A549 (cell line): ENCODE measurements at regions not wholly inside any gene's neighbourhood (a gene's known extent, or its start where the extent isn't known, plus 50 kb on each side); places are given as distances from the start of the nearest gene placed in this dataset.
A peak's percentile ranks its signal among the peaks of the same experiment; 100 is the strongest.

Experiments
- ATAC-seq, 2 experiments: fragments of 200-7000 bp in 1 of 2; fragments of >200 bp in 1 of 2; cut with Nextera tagmentation in 1 of 2; cut with Tn5 transposase in 1 of 2; 3 replicates each; pipeline versions ENCODE4 v1.8.0 to v1.9.1; 2018 to 2020; ENCODE audit warnings: mild to moderate bottlenecking in 1 of 2, moderate library complexity in 1 of 2
- CTCF ChIA-PET: fragments of 300-600 bp; sonication (Branson Sonifier 250); formaldehyde crosslinking; extraction: SDS; loops from one replicate; lab custom pipeline; 2021; ENCODE audit warnings: antibody characterized with exemption, inconsistent platforms; lab: Yijun Ruan, JAX
- POLR2A ChIA-PET: fragments of 350-600 bp; formaldehyde crosslinking; extraction: SDS; loops from one replicate; lab custom pipeline; 2021; ENCODE audit warnings: antibody characterized with exemption, inconsistent platforms; lab: Yijun Ruan, JAX
- DNase-seq, 2 experiments: peaks; one replicate each; pipeline versions ENCODE4 v3.0.0 to v3.0.0-alpha.2; 2011 to 2016; ENCODE audit warnings: low read depth in 1 of 2, low spot score in 1 of 2
- FAIRE-seq: peaks from 2 replicates; lab custom pipeline; 2011; peaks lifted over from hg19 to GRCh38; lab: Jason Lieb, UNC
- H3K27ac ChIP-seq, 2 experiments: fragments of >200 bp; sonication (Bioruptor Twin); formaldehyde crosslinking; 3 replicates each; pipeline ENCODE4 v1.5.1; 2016 to 2017
- H3K4me1 ChIP-seq: fragments of >200 bp; sonication (Bioruptor Twin); formaldehyde crosslinking; 3 replicates; pipeline ENCODE4 v1.6.1; 2016
- H3K4me2 ChIP-seq: fragments of >200 bp; sonication (Bioruptor Twin); formaldehyde crosslinking; 3 replicates; pipeline ENCODE4 v1.6.1; 2016
- H3K4me3 ChIP-seq: fragments of >200 bp; sonication (Bioruptor Twin); formaldehyde crosslinking; 3 replicates; pipeline ENCODE4 v1.5.1; 2016
- H3K9me3 ChIP-seq: fragments of >200 bp; sonication (Bioruptor Twin); formaldehyde crosslinking; 3 replicates; pipeline ENCODE4 v1.6.1; 2016
- BHLHE40 ChIP-seq: IDR thresholded peaks from 2 replicates; pipeline ENCODE4 v1.6.1; 2012; ENCODE audit warnings: low read depth, low read length, inconsistent platforms
- EHMT2 ChIP-seq: fragments of 200-600 bp; sonication (generic); IDR thresholded peaks from 2 replicates; pipeline ENCODE4 v1.6.1; 2016; ENCODE audit warnings: antibody characterized with exemption, low read depth, mild to moderate bottlenecking, moderate library complexity
- FOXS1 ChIP-seq: fragments of 250-450 bp; sonication (Bioruptor Pico); IDR thresholded peaks from 2 replicates; pipeline ENCODE4 v1.5.0; 2020; ENCODE audit warnings: mild to moderate bottlenecking, moderate library complexity
- GATA3 ChIP-seq: IDR thresholded peaks from 2 replicates; pipeline ENCODE4 v1.6.1; 2012; ENCODE audit warnings: borderline replicate concordance
- HEYL ChIP-seq: fragments of 250-450 bp; sonication (Bioruptor Pico); IDR thresholded peaks from 2 replicates; pipeline ENCODE4 v1.8.0; 2021; ENCODE audit warnings: mild to moderate bottlenecking, moderate library complexity
- HOXA7 ChIP-seq: fragments of 250-450 bp; sonication (Bioruptor Pico); IDR thresholded peaks from 2 replicates; pipeline ENCODE4 v1.5.0; 2020; ENCODE audit warnings: mild to moderate bottlenecking, moderate library complexity
- NFE2L2 ChIP-seq: fragments of 150-350 bp; conservative IDR thresholded peaks from 2 replicates; pipeline ENCODE4 v1.6.1; 2014; ENCODE audit warnings: low read length
- NPAS2 ChIP-seq: fragments of 250-450 bp; sonication (Bioruptor Pico); IDR thresholded peaks from 2 replicates; pipeline ENCODE4 v1.8.0; 2022; ENCODE audit warnings: mild to moderate bottlenecking, moderate library complexity, borderline replicate concordance
- PBX3 ChIP-seq: IDR thresholded peaks from 2 replicates; pipeline ENCODE4 v1.6.1; 2012
- RARB ChIP-seq: fragments of 250-450 bp; sonication (Bioruptor Pico); IDR thresholded peaks from 2 replicates; pipeline ENCODE4 v1.8.0; 2021; ENCODE audit warnings: mild to moderate bottlenecking, moderate library complexity
- RCOR1 ChIP-seq: fragments of 150-350 bp; IDR thresholded peaks from 2 replicates; pipeline ENCODE4 v1.6.1; 2014; ENCODE audit warnings: antibody characterized with exemption, low read length, low read depth
- SMC3 ChIP-seq: fragments of >200 bp; sonication (Bioruptor Twin); formaldehyde crosslinking; IDR thresholded peaks from 3 replicates; pipeline ENCODE4 v1.6.1; 2018; ENCODE audit warnings: inconsistent platforms
- ZNF302 ChIP-seq: fragments of 250-450 bp; sonication (Bioruptor Pico); IDR thresholded peaks from 2 replicates; pipeline ENCODE4 v1.9.0; 2021; ENCODE audit warnings: inconsistent platforms, mild to moderate bottlenecking, moderate library complexity
- ZSCAN20 ChIP-seq: fragments of 250-450 bp; sonication (Bioruptor Pico); IDR thresholded peaks from 2 replicates; pipeline ENCODE4 v1.8.0; 2022; ENCODE audit warnings: mild to moderate bottlenecking, moderate library complexity
- WGBS: methylation state at CpG from one replicate; pipeline ENCODE4 v1.1.6; 2017; ENCODE audit errors: missing lambda C conversion rate; 5-methylcytosine and 5-hydroxymethylcytosine counted together
- TF ChIP-seq, protein P1 (sequence below): IDR thresholded peaks from 2 replicates; pipeline ENCODE4 v1.6.1; 2012

DNA sequence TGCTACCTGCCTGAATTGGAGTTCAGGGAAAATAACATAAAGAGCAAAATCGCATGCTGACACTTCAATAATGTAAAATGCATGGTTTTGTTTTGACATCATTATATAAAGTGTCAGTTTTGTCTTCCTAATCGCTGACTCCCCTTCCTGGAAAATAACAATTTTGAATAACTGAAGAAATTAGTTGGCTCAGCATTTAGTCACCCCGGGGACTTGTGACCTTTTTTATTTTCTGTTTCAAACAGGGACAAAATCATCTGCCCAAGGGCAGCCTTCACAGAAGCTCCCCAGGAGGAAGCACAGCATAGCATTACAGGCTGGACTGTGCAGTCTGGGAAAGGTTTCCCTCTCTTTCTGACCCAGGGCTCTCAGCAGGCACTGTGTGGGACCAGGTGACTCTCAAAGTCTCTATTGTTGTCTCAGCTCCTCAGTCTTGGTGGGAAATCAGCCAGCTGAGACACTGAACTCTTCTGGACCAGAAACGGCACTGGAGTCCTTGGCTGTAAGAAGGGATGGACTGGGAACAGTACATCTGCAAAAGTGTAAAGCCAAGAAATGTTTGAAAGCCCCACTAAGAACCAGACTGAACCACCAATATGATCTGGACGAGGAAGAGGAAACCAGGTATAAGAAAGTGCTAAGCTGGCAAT lies 671.3 kb upstream of the KLF4 start:
- H3K4me2 ChIP-seq = peak overlapping the region; percentile 24; the same call in 1 of the 3 replicates
- no peak overlapping the region for H3K4me3 ChIP-seq
- no peak for DNase-seq
- CTCF ChIA-PET = interaction anchor here (0.9 kb wide), 1 partner anchor 38 kb away, joined by 3 read pairs; no protein-coding TSS in a partner anchor
- no peaks in the 10 kb centered on the region for H3K9me3 ChIP-seq
- TF ChIP-seq HOXA7 (CRISPR knock-in tag) = no peak
- TF ChIP-seq NFE2L2 = no peak
- TF ChIP-seq RCOR1 = no peak
- TF ChIP-seq PBX3 = no peak
- no peak for TF ChIP-seq EHMT2
- TF ChIP-seq, all 56 proteins: peak for 0
- WGBS = 70% methylated on average over 5 of the region's 5 CpGs
- no peak for FAIRE-seq
- POLR2A ChIA-PET = no interaction called here
- peaks cover 44% of the 10 kb centered on the region for H3K4me1 ChIP-seq
- no peak for ATAC-seq
- peak overlapping the region in 1 of 2 experiments; percentile 42; a peak in 1 of 6 replicates for H3K27ac ChIP-seq

DNA sequence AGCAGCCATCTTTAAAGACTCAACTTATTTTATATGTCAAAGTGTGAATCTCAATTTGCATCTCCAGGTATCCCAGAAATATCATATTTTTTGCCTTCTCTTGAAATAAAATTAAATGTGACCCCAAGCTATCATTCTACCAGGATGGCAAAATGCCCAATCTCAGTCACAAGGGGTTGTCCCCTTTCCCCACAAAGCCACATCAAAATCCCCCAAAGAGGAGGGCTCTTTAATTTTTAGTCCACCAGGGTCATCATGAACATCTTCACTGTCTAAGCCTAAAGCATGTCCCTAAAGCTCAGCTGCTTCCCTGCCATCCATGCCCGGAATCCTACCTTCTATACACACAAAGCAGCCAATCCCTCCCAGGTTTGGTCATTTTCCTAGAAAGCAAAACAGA lies 670.5 kb upstream of the KLF4 start:
- no peak for ATAC-seq
- ChIA-PET CTCF (no interaction called here), POLR2A (no interaction called here)
- Histone ChIP-seq H3K4me3 (no peak overlapping the region), H3K4me1 (peaks cover 46% of the 10 kb centered on the region), H3K9me3 (no peaks in the 10 kb centered on the region), H3K4me2 (no peak overlapping the region), H3K27ac (no peak overlapping the region)
- FAIRE-seq = no peak
- 87% methylated on average over 1 of the region's 1 CpG for WGBS
- DNase-seq = no peak
- TF ChIP-seq ZSCAN20 (CRISPR knock-in tag) (no peak), FOXS1 (CRISPR knock-in tag) (no peak), NPAS2 (no peak), HEYL (CRISPR knock-in tag) (no peak), RARB (CRISPR knock-in tag) (no peak)

GRCh38 chr9:108158236-108158995 lies 668.8 kb upstream of the KLF4 start:
- ChIA-PET CTCF (no interaction called here), POLR2A (no interaction called here)
- H3K4me2 ChIP-seq = no peak overlapping the region
- ATAC-seq (no peak), FAIRE-seq (no peak), DNase-seq (no peak)
- no peaks in the 10 kb centered on the region for H3K9me3 ChIP-seq
- H3K27ac ChIP-seq = no peak overlapping the region
- peaks cover 39% of the 10 kb centered on the region for H3K4me1 ChIP-seq
- TF ChIP-seq SMC3 = no peak
- TF ChIP-seq RARB (CRISPR knock-in tag) = no peak
- H3K4me3 ChIP-seq = no peak overlapping the region
- WGBS = 91% methylated on average over 4 of the region's 4 CpGs

- CTCF ChIA-PET = no interaction called here
- Histone ChIP-seq H3K4me1 (peaks cover 19% of the 10 kb centered on the region), H3K4me3 (no peak overlapping the region), H3K9me3 (no peaks in the 10 kb centered on the region), H3K4me2 (peak overlapping the region; percentile 64), H3K27ac (peak overlapping the region; percentile 27 to 71; a peak in 4 of 6 replicates)
- ATAC-seq (peak; percentile 68 to 82), FAIRE-seq (peak; percentile 67), DNase-seq (peak; percentile 32 to 55)
- TF ChIP-seq GATA3 = peak; percentile 29; the same call in 1 of the 2 replicates
- TF ChIP-seq, protein P1, sequence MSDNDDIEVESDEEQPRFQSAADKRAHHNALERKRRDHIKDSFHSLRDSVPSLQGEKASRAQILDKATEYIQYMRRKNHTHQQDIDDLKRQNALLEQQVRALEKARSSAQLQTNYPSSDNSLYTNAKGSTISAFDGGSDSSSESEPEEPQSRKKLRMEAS = peak; percentile 27; the same call in 1 of the 2 replicates
- TF ChIP-seq BHLHE40 = peak; percentile 62
- TF ChIP-seq ZNF302 (CRISPR knock-in tag) = no peak
- WGBS = 28% methylated on average over 5 of the region's 5 CpGs
- POLR2A ChIA-PET = no interaction called here
Measured at GRCh38 chr9:108156270-108156998, 666.9 kb upstream of the KLF4 start.
